Caki2 (cell line): ENCODE measurements at regions not wholly inside any gene's neighbourhood (a gene's known extent, or its start where the extent isn't known, plus 50 kb on each side); places are given as distances from the start of the nearest gene placed in this dataset.
"Not testable (repeated sequence)": the region's sequence is repeated elsewhere in the genome, so short reads cannot be mapped to it uniquely, and the experiment has no call there.

Experiments
- DNase-seq: peaks from one replicate; pipeline ENCODE4 v3.0.0-alpha.2; 2015; ENCODE audit warnings: low read depth
- in situ Hi-C: cut with HindIII; loops from 2 replicates; pipeline ENCODE4 v1.10.0; 2016; ENCODE audit warnings: low sequenced_read_pairs, low pct_unique_long_range_greater_than_20kb, mixed read lengths

DNA sequence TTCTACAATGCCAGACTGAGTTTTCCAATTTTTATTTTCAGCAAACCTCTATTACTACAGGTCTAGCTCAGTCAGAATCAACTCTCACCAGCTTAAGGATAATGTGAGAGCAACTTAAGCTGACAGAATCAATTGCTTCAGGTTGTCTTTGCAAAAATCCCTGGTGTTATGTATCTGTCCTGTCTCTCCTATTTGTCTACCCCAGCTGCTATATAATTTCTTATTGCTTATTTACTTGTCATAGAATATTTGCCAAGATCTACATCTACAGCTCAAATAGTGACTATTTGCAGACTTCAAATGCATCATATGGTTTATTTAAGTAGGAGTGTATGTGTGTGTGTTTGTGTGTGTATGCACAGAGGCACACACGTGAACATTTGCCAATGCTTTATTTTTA is 54.1 kb downstream of the FOXG1 start:
- DNase-seq: no peak
- in situ Hi-C loops: no loop called here

DNA sequence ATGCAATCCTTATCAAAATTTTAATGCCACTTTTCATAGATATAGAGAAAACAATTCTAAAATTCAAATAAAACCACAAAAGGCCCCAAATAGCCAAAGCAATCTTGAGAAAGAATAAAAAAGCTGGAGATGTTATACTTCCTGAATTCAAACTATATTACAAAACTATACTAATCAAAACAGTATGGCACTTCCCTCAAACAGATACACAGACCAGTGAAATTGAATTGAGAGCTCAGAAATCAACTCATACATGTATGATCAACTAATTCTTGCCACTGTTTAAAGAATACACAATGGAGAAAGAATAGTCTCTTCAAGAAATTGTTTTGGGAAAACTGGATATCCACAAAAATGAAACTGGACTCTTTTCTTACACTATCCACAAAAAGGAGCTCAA is 55.4 kb downstream of the FOXG1 start:
- no peak for DNase-seq
- in situ Hi-C loops: no loop called here

DNA sequence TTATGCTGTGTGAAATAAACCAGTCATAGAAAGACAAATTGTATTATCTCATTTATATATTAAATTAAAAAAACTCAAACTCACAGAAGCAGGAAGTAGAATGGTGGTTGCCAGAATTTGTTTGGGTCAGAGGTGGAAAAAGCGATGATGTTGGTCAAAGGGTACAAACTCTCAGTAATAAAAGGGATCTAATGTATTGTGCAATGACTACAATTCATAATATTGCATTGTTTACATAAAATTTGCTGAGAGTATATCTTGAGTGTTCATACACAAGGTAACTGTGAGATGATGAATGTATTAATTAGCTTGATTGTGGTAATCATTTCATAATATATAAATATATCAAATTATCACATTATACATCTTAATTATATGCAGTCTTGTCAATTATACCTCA is 56.7 kb downstream of the FOXG1 start:
- in situ Hi-C loops: no loop called here

DNA sequence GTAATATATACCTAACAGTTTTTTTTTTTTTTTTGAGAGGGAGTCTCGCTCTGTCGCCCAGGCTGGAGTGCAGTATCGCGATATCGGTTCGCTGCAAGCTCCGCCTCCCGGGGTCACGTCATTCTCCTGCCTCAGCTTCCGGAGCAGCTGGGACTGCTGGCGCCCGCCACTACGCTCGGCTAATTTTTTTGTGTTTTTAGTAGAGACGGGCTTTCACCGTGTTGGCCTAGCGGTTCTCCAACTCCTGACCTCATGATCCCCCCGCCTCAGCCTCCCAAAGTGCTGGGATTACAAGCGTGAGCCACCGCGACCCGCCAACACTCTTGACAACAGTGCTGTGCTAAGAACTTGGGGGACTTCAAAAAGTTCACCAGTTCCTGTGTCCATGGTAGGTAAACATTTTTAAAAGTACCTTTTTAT is 63.5 kb downstream of the FOXG1 start:
- in situ Hi-C loops: no loop called here
- no peak for DNase-seq

More for the DNA sequence above, 56.7 kb downstream of the FOXG1 start:
- DNase-seq: no peak

DNA sequence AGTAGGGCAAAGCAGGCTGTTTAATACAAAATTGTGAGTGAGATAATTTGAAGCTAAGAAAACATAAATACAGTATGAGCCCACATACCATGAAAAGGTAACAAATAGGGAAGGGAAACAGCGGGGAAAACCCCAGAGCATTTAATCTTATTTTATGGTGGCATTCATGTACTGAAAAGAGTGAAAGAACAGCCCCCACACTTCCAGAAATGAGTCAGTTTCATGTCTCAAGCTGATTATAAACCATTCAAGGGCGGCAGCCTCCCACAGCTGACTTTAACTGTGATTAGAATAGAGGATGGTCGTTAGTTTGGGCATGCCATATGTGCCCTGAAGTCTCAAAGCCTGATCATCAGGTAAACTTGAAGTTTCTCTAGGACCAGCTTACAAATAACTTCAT is 64.5 kb downstream of the FOXG1 start:
- no peak for DNase-seq
- in situ Hi-C loops: no loop called here

DNA sequence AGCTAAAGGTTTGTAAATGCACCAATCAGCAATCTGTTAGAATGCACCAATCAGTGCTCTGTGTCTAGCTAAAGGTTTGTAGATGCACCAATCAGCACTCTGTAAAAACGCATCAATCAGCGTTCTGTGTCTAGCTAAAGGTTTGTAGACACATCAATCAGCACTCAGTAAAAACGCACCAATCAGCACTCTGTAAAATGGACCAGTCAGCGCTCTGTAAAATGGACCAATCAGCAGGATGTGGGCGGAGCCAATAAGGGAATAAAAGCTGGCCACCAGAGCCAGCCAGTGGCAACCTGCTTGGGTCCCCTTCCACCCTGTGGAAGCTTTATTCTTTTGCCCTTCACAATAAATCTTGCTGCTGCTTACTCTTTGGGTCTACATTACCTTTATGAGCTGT is 76.0 kb downstream of the FOXG1 start:
- in situ Hi-C loops, DNase-seq: not testable (repeated sequence)

DNA sequence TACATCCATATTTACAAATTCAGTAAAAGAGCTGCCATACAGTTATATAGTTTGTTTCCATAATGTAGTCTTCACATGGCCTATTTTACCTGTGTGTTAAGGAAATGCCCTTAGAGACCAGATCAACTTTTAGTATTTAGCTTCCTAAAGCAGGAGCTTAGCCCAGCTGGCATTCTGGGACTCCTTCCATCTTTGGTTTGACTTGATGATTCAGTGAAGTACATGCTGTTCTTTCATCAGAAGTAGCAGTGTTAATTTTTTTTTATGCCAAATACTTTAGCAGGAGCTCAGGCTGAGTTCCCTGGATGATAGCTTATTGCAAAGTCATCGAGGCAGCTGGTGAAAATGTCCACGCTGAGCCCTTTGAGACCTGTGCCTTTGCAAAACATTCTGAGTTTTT is 101.0 kb downstream of the FOXG1 start:
- no peak for DNase-seq
- in situ Hi-C loops: no loop called here

DNA sequence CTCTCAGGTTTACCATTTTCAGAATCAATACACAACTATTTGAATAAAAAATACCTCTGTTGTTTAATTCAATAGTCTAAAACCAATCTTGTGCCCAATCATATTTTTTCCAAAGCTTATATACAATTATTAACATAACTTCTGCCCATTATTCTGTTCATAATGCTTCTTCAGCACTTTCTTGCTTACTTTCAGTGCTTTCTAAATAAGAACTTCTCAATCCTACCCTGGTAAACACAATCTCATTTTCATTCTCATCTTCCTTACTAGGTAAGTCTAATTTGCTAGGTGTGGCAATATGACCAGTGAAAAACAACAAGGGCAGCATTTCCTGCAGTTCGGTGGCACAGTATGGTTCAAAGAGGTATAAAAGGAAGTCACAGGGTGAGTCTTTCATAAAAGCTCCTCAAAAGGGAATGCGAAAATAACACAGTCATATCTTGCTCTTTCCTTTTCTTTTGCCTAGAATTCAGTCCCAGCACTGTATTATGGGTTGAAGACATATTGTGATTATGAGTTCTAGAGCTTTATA is 103.5 kb downstream of the FOXG1 start:
- in situ Hi-C loops: no loop called here
- no peak for DNase-seq

DNA sequence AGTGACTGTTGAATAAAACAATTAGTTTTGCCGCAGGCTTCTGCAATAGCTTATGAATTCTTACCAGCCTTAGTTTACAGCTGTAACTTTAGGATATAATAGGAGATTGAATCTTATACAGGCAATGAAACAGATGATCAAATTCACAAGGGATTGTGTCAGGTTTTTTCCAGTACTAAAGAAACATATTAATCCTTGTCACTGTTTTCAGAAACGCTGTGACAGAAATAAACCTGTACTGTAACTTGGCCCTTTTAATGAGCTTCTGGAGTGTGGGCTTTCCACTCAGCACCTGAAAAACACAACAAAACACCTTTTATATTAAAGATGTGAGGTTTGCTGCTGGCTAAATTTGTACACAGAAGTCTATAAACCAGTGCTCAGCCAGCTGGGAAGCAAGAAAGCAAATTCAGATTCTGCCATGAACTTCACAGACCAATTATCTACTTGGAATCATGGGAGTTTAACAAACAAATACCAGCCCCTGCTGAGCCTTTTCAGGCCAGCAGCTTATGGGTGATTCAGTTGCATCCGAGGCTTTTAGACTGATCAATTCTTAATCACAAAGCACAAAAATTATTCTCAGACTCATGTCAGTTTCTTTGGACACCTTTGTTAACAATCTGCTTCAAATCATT is 109.5 kb downstream of the FOXG1 start:
- in situ Hi-C loops: no loop called here
- no peak for DNase-seq

DNA sequence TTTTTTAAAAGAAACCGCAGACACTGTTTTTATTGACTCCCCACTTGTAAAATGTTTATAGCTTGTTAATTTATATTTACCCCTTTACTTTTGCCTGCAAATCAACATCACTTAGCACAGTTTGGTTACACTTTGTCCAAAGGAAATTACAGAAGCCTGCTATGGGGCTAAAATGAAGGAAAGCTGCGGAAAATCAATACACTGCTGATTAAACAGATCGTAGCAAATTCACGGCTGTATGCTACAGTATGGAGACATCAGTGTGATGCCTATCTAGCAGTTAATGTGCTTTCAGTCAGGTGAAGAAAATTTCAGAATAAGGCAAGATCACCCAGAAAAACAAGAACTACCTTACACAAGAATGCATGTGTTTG is 110.0 kb downstream of the FOXG1 start:
- in situ Hi-C loops: no loop called here
- DNase-seq: no peak

DNA sequence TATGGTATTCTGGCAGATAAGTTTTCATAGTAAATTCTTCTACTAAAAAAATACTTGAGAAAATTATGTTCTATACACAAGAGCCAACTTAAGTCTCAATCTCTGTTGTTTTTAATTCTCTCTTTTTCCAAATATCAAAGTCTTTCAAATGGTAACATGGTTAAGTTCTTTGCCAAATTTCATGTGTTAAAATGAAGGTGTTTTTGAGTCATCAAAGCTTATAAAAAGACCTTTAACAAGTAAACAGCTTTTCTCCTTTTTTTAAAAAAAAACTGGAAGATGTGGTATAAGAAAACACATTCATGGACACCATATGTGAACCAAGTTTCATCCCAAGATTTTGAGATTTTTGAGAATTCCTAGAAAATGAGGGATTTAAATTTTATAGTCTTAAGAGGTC is 111.3 kb downstream of the FOXG1 start:
- no peak for DNase-seq
- in situ Hi-C loops: no loop called here

DNA sequence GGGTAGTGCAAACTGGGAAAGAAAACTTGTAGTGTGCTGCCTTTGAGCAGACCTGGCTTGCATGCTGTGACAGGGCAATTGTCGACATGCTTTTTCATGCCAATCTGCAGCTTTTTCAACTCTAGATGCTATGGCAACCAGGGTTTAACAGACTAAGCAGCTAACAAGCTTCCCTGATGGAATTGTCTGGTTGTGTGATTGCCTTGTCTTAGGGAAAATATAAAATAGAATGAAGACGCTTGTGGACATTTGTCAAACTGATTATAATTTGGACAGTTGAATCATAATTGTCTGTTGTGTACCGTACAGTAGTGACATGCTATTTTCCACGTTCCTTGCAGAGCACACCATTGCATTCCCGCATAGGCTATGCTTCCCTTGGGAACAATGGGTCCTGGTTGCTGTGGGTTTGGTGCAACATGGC is 113.0 kb downstream of the FOXG1 start:
- DNase-seq: no peak
- in situ Hi-C loops: no loop called here

DNA sequence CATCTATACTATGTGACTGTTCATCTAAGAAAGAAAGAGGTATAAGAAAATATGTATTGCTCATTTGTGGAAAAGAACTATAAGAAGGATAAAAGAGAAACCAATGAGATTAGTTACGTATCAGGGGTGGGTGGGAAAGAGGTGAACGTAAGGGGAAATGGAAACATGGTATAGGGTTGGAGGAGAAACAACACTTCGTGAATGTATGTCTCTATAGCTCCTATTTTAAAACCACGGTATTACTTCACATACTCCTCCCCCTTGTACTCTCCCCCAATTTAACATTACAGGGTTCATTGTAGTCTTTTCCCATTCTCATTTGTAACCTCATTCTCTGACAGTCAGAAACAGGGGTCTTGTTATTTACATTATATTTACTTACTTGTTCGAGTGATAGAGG is 120.4 kb downstream of the FOXG1 start:
- no peak for DNase-seq
- in situ Hi-C loops: no loop called here

DNA sequence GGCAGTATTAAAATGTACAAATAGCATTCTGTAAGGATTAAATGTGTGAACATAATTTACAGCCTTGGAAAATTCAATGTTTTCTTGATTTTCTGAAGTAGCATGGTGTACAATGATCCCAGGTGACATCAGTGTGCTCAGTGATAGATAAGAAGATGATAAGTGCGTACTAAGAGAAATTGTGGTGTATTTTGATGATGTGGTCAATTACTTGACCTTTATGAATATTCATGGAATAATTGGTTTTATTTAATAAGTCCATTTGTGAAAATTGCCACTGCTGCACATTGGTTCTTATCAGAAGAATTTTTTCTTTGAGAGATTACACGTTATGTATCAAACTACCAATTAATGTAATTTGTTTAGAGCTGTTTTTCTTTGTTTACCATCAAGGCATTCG is 128.8 kb downstream of the FOXG1 start:
- in situ Hi-C loops: no loop called here

DNA sequence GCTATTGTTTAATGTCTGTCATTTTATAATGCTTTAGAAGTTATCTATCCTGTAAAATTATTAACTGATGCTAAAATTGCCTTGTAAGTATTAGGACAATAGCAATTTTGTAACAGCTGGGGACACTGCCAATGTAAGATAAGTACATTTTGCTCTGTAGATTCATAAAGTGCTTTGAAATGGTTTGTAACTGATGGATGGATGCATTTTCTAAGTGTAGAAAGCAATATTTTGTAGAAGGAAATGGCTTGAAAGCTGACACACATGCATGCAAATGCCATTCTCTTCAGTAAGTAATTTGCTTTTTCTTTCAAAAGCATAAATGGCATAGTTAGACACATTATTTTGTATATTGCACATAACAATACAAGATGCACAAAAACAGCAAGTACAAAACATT is 129.8 kb downstream of the FOXG1 start:
- in situ Hi-C loops: no loop called here

More for the DNA sequence above, 128.8 kb downstream of the FOXG1 start:
- no peak for DNase-seq

DNA sequence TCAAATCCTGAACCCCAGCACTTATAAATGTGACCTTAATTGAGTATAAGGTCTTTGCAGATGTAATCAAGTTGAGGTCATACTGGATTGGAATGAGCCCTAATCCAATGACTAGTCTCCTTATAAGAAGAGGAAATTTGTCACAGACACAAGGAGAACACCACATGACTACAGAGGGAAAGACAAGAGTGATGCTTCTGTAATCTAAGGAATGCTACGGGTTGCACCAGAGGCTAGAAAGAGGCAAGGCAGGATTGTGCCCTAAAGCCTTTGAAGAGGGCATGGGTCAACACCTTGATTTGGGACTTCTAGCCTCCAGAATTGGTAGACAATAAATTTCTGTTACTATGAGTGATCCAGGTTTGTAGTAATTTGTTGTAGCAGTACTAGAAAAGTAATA is 135.0 kb downstream of the FOXG1 start:
- DNase-seq: no peak
- in situ Hi-C loops: no loop called here

More for the DNA sequence above, 129.8 kb downstream of the FOXG1 start:
- no peak for DNase-seq

DNA sequence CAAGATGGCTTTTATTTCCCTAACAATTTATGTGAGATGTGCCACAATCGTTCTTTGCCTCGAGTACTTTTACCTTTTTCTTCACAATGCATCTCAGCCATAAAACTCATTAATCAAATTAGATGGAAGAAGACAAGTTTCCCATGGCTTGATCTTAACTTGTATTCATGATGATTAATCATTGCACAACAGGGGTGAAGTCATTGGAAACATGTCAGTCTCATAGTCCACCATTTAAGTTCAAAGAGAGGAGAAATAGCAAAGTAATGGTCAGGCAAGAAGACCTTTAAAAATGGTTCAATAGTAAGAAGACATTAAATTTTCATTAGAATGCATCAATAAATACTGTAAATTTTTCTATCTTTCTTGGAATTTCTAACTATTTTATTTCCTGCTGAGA is 136.3 kb downstream of the FOXG1 start:
- in situ Hi-C loops: no loop called here
- DNase-seq: no peak

DNA sequence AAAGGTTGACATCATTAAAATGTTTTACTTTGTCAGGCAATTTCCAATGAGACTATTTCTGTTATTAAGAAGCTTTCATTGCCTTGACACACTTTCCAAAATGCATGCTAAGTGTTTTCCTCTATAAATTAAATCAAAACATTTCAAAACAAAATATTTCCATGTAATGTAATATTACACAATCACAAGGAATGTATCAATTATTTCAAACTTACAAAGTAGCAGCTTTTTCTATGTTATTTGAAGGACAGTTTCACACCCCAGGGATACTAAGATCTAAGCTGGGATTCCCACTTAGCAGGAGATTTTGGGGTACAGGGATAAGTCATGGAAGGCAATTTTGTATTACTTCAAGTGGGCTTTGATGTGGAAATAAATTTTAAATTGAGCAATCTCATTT is 144.9 kb downstream of the FOXG1 start:
- in situ Hi-C loops: no loop called here
- DNase-seq: no peak

DNA sequence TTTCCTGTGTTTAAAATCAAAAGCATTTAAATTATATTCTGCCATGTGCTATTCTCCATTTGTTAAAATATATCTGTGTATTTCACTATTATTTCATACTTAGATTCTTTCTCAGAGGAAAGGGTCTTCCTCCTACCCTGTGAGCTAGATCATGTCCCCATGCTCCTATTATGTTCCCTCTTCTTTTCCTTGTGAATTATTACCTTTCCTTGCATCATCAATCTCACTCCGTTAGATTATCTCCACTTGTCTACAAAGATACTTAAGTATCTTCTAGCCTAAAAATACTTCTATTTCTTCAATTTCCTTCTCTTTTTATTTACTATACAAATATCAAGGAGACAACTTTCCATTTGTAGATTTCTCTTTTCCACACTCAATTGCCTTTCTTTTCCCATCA is 146.5 kb downstream of the FOXG1 start:
- no peak for DNase-seq
- in situ Hi-C loops: no loop called here

DNA sequence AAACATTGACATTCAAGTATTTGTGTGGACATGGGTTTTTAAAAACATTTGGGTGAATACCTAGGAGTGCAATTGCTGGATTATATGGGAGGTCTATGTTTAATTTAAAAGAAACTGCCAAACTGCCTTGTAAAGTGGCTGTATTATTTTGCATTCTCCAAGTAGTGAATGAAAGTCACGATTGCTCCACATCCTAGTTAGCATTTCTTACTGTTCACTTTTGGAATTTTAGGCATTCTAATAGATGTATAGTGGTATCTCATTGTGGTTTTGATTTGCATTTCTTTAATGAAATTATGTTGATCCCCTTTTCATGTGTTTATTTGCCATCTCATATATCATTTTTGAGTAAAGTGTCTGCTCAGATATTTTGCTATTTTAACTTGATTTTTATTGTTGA is 159.5 kb downstream of the FOXG1 start:
- in situ Hi-C loops: no loop called here
- DNase-seq: no peak
